HUES6 (cell line): ENCODE measurements at regions not wholly inside any gene's neighbourhood (a gene's known extent, or its start where the extent isn't known, plus 50 kb on each side); places are given as distances from the start of the nearest gene placed in this dataset.

ENCODE experiments used
- H3K27ac ChIP-seq: 2 replicates; pipeline ENCODE4 v1.7.0; 2013; ENCODE audit warnings: low read depth, mild to moderate bottlenecking, low read length, inconsistent platforms
- H3K27me3 ChIP-seq: 2 replicates; pipeline ENCODE4 v1.6.1; 2013; ENCODE audit warnings: low read length; ENCODE audit not compliant: control insufficient read depth, insufficient read depth
- H3K36me3 ChIP-seq: 2 replicates; pipeline ENCODE4 v1.6.1; 2013; ENCODE audit warnings: low read length; ENCODE audit not compliant: control insufficient read depth, insufficient read depth
- H3K4me1 ChIP-seq: 2 replicates; pipeline ENCODE4 v1.6.1; 2013; ENCODE audit warnings: low read length; ENCODE audit not compliant: control insufficient read depth, insufficient read depth
- H3K4me3 ChIP-seq: 2 replicates; pipeline ENCODE4 v1.5.1; 2013; ENCODE audit warnings: low read depth, low read length
- H3K9ac ChIP-seq: one replicate; pipeline ENCODE4 v1.6.1; 2013; ENCODE audit warnings: mild to moderate bottlenecking, low read length
- H3K9me3 ChIP-seq: 2 replicates; pipeline ENCODE4 v1.6.1; 2013; ENCODE audit warnings: low read depth, low read length; ENCODE audit not compliant: control insufficient read depth, insufficient read depth

DNA sequence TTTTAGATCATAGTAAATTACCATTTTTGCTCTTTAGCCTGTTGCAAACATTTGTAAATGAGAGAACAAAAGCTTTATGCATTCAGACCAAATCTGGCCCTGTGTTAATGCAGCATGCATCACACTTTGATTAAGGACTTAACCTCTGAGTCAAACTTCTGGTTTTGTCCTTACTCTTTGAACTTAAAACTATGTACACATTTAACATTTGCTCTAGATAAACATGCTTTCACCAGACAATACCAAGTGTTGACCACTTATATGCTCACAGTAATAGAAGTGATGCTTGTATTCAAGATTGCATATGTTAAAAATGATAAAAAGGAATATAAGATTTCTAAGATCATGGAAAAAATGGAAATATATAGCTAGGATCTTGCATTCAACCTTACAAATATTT is 1095.3 kb downstream of the ADGRL2 start:
- no peak overlapping the region for H3K4me3 ChIP-seq
- no peaks in the 10 kb centered on the region for H3K27me3 ChIP-seq
- H3K27ac ChIP-seq = no peak overlapping the region
- no peaks in the 10 kb centered on the region for H3K9me3 ChIP-seq
- H3K9ac ChIP-seq = no peak overlapping the region
- no peaks in the 10 kb centered on the region for H3K36me3 ChIP-seq
- H3K4me1 ChIP-seq = no peaks in the 10 kb centered on the region

DNA sequence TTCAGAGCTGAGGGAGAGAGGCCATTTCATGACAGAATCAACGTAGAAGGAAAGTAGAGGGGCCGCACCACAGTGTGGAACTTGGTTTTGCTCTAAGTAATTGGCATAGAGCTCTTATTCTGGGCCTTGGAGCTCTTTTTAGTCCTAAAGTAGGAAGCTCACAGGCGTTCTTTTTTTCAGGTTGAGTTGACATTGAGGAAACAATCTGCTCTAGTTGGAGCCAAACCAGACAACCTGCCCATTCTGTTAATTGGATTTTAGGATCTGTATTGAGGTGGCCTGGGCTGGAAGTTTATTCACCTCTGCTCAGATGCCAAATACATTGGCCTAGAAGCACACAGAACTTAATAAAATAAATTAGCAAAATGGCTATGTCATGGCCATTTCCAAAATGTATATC is 1093.9 kb downstream of the ADGRL2 start:
- H3K36me3 ChIP-seq = no peaks in the 10 kb centered on the region
- no peaks in the 10 kb centered on the region for H3K27me3 ChIP-seq
- H3K9ac ChIP-seq = no peak overlapping the region
- H3K27ac ChIP-seq = no peak overlapping the region
- no peak overlapping the region for H3K4me3 ChIP-seq
- H3K4me1 ChIP-seq = no peaks in the 10 kb centered on the region
- H3K9me3 ChIP-seq = no peaks in the 10 kb centered on the region

DNA sequence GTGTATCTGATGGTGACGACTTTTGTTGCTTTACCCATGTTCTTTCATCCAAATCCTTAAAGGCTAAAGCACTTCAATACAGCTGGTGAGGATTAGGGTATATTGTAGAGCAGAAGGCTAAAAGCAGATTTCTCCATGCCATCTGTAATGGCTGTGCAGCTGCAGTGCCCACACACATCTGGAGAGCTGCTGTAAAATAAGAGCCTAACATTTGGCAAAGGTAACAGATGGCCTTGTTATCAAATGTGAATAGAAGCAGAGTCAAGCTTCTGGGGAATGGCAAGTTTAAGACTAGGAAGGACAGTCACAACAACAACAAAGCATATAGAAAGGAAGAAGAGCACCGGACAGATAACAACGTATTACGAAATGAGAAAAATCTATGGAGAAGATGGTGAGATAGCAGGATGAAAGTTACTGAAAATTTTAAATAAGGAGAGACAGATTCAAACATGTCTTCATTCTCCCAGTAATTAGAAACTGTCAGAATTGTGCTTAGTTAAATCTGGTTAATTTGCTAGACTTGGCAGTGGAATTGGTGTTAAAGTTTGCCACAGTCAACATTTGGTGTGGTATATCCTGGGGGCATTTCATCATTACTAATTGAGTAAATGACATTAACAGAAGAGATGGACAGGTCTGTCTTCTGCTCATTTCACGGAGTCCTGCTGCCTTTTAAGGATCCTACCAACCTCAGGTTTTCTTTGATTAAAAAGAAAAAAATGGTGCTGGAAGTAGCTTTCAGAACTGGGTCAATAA is 1093.2 kb downstream of the ADGRL2 start:
- Histone ChIP-seq H3K4me3 (no peak overlapping the region), H3K36me3 (no peaks in the 10 kb centered on the region), H3K27me3 (no peaks in the 10 kb centered on the region), H3K27ac (no peak overlapping the region), H3K4me1 (no peaks in the 10 kb centered on the region), H3K9me3 (no peaks in the 10 kb centered on the region), H3K9ac (no peak overlapping the region)

- no peaks in the 10 kb centered on the region for H3K27me3 ChIP-seq
- no peak overlapping the region for H3K9ac ChIP-seq
- no peak overlapping the region for H3K4me3 ChIP-seq
- no peaks in the 10 kb centered on the region for H3K9me3 ChIP-seq
- no peaks in the 10 kb centered on the region for H3K4me1 ChIP-seq
- H3K36me3 ChIP-seq = no peaks in the 10 kb centered on the region
- no peak overlapping the region for H3K27ac ChIP-seq
Measured at GRCh38 chr1:82880506-82880905, 1079.8 kb downstream of the ADGRL2 start.

DNA sequence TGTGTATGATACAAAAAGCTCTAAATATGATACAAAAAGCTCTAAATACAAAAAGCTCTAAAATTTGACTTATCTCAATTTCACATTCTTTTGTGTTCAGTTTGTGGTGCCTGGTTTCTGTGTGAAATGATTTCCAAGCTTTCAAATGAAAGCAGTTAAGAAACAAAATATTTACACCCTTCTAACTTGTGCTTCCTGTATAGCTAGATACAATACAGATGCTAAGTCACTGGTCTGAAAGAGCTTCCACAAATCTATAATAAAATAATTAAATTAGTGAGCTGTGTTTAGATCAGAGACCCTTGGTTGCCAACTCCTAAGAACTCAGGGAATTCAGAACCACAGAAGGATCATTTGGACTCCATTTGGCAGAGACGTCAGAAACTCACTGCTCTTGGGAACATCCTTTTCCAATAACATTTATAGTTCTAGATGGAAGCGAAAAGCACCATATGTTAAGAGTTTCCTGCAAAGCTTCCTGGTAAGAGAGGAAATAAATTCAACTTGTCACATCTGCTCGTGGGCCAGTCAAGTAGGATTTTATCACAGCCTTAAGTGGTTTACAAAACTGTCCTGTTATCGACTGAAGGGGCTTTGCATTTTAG is 1079.1 kb downstream of the ADGRL2 start:
- Histone ChIP-seq H3K36me3 (no peaks in the 10 kb centered on the region), H3K27ac (no peak overlapping the region), H3K27me3 (no peaks in the 10 kb centered on the region), H3K4me3 (no peak overlapping the region), H3K9me3 (no peaks in the 10 kb centered on the region), H3K4me1 (no peaks in the 10 kb centered on the region), H3K9ac (no peak overlapping the region)

GRCh38 chr1:82875170-82875569 is 1074.4 kb downstream of the ADGRL2 start:
- Histone ChIP-seq H3K27ac (no peak overlapping the region), H3K27me3 (no peaks in the 10 kb centered on the region), H3K4me3 (no peak overlapping the region), H3K36me3 (no peaks in the 10 kb centered on the region), H3K9ac (no peak overlapping the region), H3K4me1 (no peaks in the 10 kb centered on the region), H3K9me3 (no peaks in the 10 kb centered on the region)

DNA sequence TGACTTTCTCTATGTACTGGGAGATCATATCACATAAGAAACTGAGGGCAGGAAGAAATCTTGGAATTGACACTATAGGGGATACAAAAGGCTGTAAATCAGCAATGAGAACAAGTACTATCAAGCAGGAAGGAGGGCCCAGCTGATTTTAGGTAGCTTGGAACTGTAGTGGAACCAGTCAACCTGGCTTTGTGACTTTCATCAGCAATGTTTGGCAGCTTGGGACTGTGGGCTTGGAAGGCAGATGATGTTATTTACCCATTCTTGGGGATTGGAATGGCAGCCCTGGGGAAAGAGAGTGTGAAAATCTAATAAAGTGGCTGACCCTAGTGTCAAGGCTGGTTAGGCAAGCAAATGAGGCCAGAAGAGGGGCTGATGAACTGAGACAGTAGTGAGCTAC is 1073.3 kb downstream of the ADGRL2 start:
- Histone ChIP-seq H3K9me3 (no peaks in the 10 kb centered on the region), H3K9ac (no peak overlapping the region), H3K27ac (no peak overlapping the region), H3K4me1 (no peaks in the 10 kb centered on the region), H3K36me3 (no peaks in the 10 kb centered on the region), H3K27me3 (no peaks in the 10 kb centered on the region), H3K4me3 (no peak overlapping the region)

DNA sequence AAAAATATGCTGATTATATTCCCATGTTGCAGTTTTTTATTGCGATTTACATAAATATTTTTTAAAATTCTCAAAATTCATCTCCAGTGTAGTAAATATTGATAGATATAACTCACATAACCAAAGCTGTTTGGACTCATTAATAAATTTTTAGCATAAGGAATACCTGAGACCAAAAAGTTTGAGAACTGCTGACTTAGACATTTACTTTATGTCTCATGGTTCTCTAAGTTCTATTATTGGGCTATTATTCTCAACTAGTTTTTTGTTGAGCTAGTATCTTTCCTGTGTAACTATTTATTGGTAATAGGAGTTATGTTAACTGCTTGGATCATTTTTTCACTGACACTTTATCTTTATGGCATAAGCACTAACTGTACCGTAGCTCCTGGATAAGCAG is 1069.6 kb downstream of the ADGRL2 start:
- H3K4me1 ChIP-seq = no peaks in the 10 kb centered on the region
- H3K9me3 ChIP-seq = no peaks in the 10 kb centered on the region
- H3K27me3 ChIP-seq = no peaks in the 10 kb centered on the region
- H3K36me3 ChIP-seq = no peaks in the 10 kb centered on the region
- H3K4me3 ChIP-seq = no peak overlapping the region
- H3K9ac ChIP-seq = no peak overlapping the region
- no peak overlapping the region for H3K27ac ChIP-seq

DNA sequence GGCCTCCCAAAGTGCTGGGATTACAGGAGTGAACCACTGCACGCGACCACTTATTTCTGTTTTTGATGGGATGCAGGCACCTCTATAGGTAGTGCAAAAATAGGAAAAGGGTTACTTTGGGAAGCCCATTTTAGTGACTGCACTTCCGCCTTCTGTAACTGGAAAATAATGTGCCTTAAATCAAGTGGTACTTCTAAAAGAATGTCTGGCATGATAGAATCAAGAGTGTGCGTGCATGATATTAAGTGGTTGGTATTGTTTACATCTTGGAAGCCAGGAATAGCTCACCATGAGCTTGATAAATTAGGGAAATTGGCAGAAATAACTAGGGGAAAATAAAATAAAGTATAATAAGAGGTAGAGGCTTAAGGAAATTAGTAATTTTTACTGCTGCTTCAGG is 1067.0 kb downstream of the ADGRL2 start:
- no peak overlapping the region for H3K27ac ChIP-seq

GRCh38 chr1:82861749-82862148 is 1061.0 kb downstream of the ADGRL2 start:
- no peaks in the 10 kb centered on the region for H3K9me3 ChIP-seq
- no peak overlapping the region for H3K27ac ChIP-seq
- H3K36me3 ChIP-seq = no peaks in the 10 kb centered on the region
- H3K4me3 ChIP-seq = no peak overlapping the region
- no peak overlapping the region for H3K9ac ChIP-seq
- no peaks in the 10 kb centered on the region for H3K4me1 ChIP-seq
- no peaks in the 10 kb centered on the region for H3K27me3 ChIP-seq

More for the DNA sequence above, 1067.0 kb downstream of the ADGRL2 start:
- Histone ChIP-seq H3K9ac (no peak overlapping the region), H3K4me1 (no peaks in the 10 kb centered on the region), H3K27me3 (no peaks in the 10 kb centered on the region), H3K4me3 (no peak overlapping the region), H3K36me3 (no peaks in the 10 kb centered on the region), H3K9me3 (no peaks in the 10 kb centered on the region)

DNA sequence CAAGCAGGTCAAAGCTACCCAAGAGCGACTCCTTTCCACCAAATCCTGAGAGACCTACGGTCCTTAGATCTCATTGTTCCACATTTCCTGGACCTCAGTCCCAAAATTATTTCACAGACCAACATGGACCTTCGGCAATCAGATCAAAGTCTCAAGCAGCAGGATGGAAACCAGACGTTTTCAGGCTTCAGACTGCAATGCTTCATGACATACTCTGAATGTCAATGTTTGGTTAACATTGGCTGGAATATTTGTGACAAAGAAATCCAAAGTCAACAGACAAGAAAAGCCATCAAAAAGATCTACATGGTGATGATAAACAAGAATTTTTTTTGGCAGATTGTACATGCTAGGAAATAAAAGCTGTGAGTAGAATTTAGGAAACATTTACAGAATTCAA is 1057.3 kb downstream of the ADGRL2 start:
- Histone ChIP-seq H3K9ac (no peak overlapping the region), H3K4me3 (no peak overlapping the region), H3K4me1 (no peaks in the 10 kb centered on the region), H3K9me3 (no peaks in the 10 kb centered on the region), H3K27me3 (no peaks in the 10 kb centered on the region), H3K27ac (no peak overlapping the region), H3K36me3 (no peaks in the 10 kb centered on the region)
